ENCODE measurements at regions not wholly inside any gene's neighbourhood (a gene's known extent, or its start where the extent isn't known, plus 50 kb on each side); places are given as distances from the start of the nearest gene placed in this dataset.

DNA sequence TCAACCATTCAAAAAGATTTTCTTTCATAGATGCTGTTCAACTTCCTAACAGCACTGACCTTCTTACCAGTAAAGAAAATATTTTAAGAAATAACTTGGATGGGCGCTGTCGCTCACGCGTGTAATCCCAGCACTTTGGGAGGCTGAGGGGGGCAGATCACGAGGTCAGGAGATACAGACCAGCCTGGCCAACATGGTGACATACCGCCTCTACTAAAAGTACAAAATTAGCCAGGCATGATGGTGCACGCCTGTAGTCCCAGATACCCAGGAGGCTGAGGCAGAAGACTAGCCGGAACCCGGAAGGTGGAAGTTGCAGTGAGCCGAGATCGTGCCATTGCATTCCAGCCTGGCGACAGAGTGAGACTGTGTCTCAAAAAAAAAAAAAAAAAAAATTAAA lies 865.7 kb upstream of the SLC10A2 start:
- Histone ChIP-seq H3K27me3 (ENCODE audit: low read length) (no peaks in the 10 kb centered on the region), H3K36me3 (ENCODE audit: insufficient read depth, low read length) (no peaks in the 10 kb centered on the region), H3K9me3 (ENCODE audit: low read length) (peaks cover 14% of the 10 kb centered on the region), H3K4me3 (ENCODE audit: low read length) (no peak overlapping the region), H2AFZ (ENCODE audit: low read length) (no peak overlapping the region), H3K9me2 (replicated peaks; ENCODE audit: insufficient read depth, low read length) (no peaks in the 10 kb centered on the region), H3K27ac (ENCODE audit: low read length) (no peak overlapping the region), H3K79me2 (ENCODE audit: low read length) (no peaks in the 10 kb centered on the region), H4K20me1 (ENCODE audit: insufficient read depth, low read depth, low read length) (no peaks in the 10 kb centered on the region), H3K4me1 (ENCODE audit: low read length) (no peaks in the 10 kb centered on the region), H3K4me2 (ENCODE audit: low read depth, low read length, poor library complexity, severe bottlenecking) (no peak overlapping the region), H3K9ac (ENCODE audit: low read length) (no peak overlapping the region)
- no peak for DNase-seq

DNA sequence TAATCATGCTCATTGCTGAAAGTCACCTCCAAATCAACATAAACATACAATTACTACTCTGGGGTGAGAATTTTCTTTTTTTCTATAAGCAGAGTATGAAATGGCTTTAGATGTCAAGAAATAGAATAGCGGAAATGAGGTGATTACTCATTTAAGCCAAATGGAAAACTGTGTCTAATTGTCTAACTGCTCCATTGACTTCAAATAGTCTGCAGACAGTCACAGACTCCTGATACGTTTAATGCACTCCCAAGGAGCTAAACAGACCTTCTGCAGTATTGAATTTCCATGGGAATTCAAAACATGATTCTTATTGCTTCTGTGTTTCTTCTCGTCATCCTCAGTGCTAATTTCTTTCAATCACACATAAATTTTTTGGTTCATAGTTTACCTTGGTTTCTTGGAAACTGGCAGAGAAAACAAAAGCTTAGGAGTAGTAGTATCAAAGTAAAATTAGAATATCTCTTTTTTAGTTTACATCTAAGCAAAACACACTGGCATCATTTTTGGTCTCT lies 865.2 kb upstream of the SLC10A2 start:
- no peaks in the 10 kb centered on the region for H3K79me2 ChIP-seq (ENCODE audit: low read length)
- H3K4me1 ChIP-seq (ENCODE audit: low read length) = no peaks in the 10 kb centered on the region
- H3K36me3 ChIP-seq (ENCODE audit: insufficient read depth, low read length) = no peaks in the 10 kb centered on the region
- no peaks in the 10 kb centered on the region for H4K20me1 ChIP-seq (ENCODE audit: insufficient read depth, low read depth, low read length)
- H3K27ac ChIP-seq (ENCODE audit: low read length) = no peak overlapping the region
- H3K27me3 ChIP-seq (ENCODE audit: low read length) = no peaks in the 10 kb centered on the region
- H3K4me3 ChIP-seq (ENCODE audit: low read length) = no peak overlapping the region
- H3K9me3 ChIP-seq (ENCODE audit: low read length) = peaks cover 14% of the 10 kb centered on the region
- no peak overlapping the region for H2AFZ ChIP-seq (ENCODE audit: low read length)
- no peaks in the 10 kb centered on the region for H3K9me2 ChIP-seq (replicated peaks; ENCODE audit: insufficient read depth, low read length)
- DNase-seq = no peak
- H3K9ac ChIP-seq (ENCODE audit: low read length) = no peak overlapping the region
- H3K4me2 ChIP-seq (ENCODE audit: low read depth, low read length, poor library complexity, severe bottlenecking) = no peak overlapping the region

- Histone ChIP-seq H3K27ac (ENCODE audit: low read length) (no peak overlapping the region), H3K79me2 (ENCODE audit: low read length) (no peaks in the 10 kb centered on the region), H3K9me2 (replicated peaks; ENCODE audit: insufficient read depth, low read length) (no peaks in the 10 kb centered on the region), H3K4me1 (ENCODE audit: low read length) (no peaks in the 10 kb centered on the region), H3K9me3 (ENCODE audit: low read length) (peaks cover 11% of the 10 kb centered on the region), H3K36me3 (ENCODE audit: insufficient read depth, low read length) (no peaks in the 10 kb centered on the region), H3K4me2 (ENCODE audit: low read depth, low read length, poor library complexity, severe bottlenecking) (no peak overlapping the region), H3K9ac (ENCODE audit: low read length) (no peak overlapping the region), H4K20me1 (ENCODE audit: insufficient read depth, low read depth, low read length) (no peaks in the 10 kb centered on the region), H3K27me3 (ENCODE audit: low read length) (no peaks in the 10 kb centered on the region), H3K4me3 (ENCODE audit: low read length) (no peak overlapping the region), H2AFZ (ENCODE audit: low read length) (no peak overlapping the region)
- DNase-seq = no peak
Observed at GRCh38 chr13:103926118-103926517, 859.9 kb upstream of the SLC10A2 start.

DNA sequence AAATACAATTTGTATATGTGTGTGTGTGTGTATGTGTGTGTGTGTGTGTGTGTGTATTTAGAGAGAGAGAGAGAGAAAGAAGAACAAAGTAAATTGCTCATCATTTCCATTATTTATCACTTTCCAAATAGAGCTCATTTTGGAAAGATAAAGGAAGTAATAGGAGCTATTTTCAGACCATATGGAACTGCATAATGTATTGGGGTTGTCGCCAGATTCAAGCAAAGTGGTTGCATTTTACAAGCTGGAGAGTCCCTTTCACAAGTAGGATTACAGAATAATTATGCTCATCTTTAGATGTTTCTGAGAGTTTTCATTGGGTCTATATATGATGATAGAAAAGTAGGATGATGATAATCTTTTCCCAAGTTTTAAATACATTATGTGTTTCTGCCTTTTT lies 842.7 kb upstream of the SLC10A2 start:
- Histone ChIP-seq H3K79me2 (ENCODE audit: low read length) (no peaks in the 10 kb centered on the region), H3K36me3 (ENCODE audit: insufficient read depth, low read length) (no peaks in the 10 kb centered on the region), H3K4me2 (ENCODE audit: low read depth, low read length, poor library complexity, severe bottlenecking) (no peak overlapping the region)

DNA sequence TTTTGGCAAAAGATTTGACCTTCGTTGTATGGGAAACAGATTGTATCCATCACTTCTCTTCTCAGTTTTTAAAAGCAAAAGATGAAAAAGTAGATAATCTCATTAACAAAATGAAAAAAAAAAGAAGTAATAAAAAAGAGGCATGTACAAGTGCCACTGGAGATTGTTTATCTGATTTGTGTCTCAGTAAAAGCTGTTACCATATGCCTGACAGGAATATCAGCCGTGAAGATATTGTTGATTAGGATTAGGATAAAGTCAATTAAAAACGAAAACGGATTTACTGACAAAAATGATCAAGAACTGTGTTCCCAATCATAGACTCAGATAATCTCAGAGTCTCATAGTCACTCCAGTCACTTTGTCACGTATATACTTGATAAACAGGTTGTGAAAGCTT lies 842.1 kb upstream of the SLC10A2 start:
- H3K27ac ChIP-seq (ENCODE audit: low read length) = no peak overlapping the region
- DNase-seq = no peak
- no peak overlapping the region for H2AFZ ChIP-seq (ENCODE audit: low read length)
- H3K4me2 ChIP-seq (ENCODE audit: low read depth, low read length, poor library complexity, severe bottlenecking) = no peak overlapping the region
- no peaks in the 10 kb centered on the region for H3K9me2 ChIP-seq (replicated peaks; ENCODE audit: insufficient read depth, low read length)
- H3K36me3 ChIP-seq (ENCODE audit: insufficient read depth, low read length) = no peaks in the 10 kb centered on the region
- no peak overlapping the region for H3K4me3 ChIP-seq (ENCODE audit: low read length)
- H3K79me2 ChIP-seq (ENCODE audit: low read length) = no peaks in the 10 kb centered on the region
- H3K27me3 ChIP-seq (ENCODE audit: low read length) = no peaks in the 10 kb centered on the region
- H3K4me1 ChIP-seq (ENCODE audit: low read length) = no peaks in the 10 kb centered on the region
- no peak overlapping the region for H3K9ac ChIP-seq (ENCODE audit: low read length)
- no peaks in the 10 kb centered on the region for H4K20me1 ChIP-seq (ENCODE audit: insufficient read depth, low read depth, low read length)
- peaks cover 20% of the 10 kb centered on the region for H3K9me3 ChIP-seq (ENCODE audit: low read length)

More for the DNA sequence above, 842.7 kb upstream of the SLC10A2 start:
- Histone ChIP-seq H3K4me3 (ENCODE audit: low read length) (no peak overlapping the region), H2AFZ (ENCODE audit: low read length) (no peak overlapping the region), H3K9ac (ENCODE audit: low read length) (no peak overlapping the region), H3K27ac (ENCODE audit: low read length) (no peak overlapping the region), H4K20me1 (ENCODE audit: insufficient read depth, low read depth, low read length) (no peaks in the 10 kb centered on the region), H3K4me1 (ENCODE audit: low read length) (no peaks in the 10 kb centered on the region), H3K27me3 (ENCODE audit: low read length) (no peaks in the 10 kb centered on the region), H3K9me2 (replicated peaks; ENCODE audit: insufficient read depth, low read length) (no peaks in the 10 kb centered on the region), H3K9me3 (ENCODE audit: low read length) (peaks cover 26% of the 10 kb centered on the region)
- no peak for DNase-seq

GRCh38 chr13:103903790-103904189 lies 837.6 kb upstream of the SLC10A2 start:
- Histone ChIP-seq H3K4me1 (ENCODE audit: low read length) (no peaks in the 10 kb centered on the region), H3K36me3 (ENCODE audit: insufficient read depth, low read length) (no peaks in the 10 kb centered on the region), H3K4me2 (ENCODE audit: low read depth, low read length, poor library complexity, severe bottlenecking) (no peak overlapping the region), H3K27me3 (ENCODE audit: low read length) (no peaks in the 10 kb centered on the region), H3K9me2 (replicated peaks; ENCODE audit: insufficient read depth, low read length) (0 out of 2 replicates have a peak, but pooled peaks cover 3% of the 10 kb centered on the region), H3K4me3 (ENCODE audit: low read length) (no peak overlapping the region), H3K79me2 (ENCODE audit: low read length) (no peaks in the 10 kb centered on the region), H3K9me3 (ENCODE audit: low read length) (peaks cover 14% of the 10 kb centered on the region), H3K9ac (ENCODE audit: low read length) (no peak overlapping the region), H3K27ac (ENCODE audit: low read length) (no peak overlapping the region), H4K20me1 (ENCODE audit: insufficient read depth, low read depth, low read length) (no peaks in the 10 kb centered on the region), H2AFZ (ENCODE audit: low read length) (no peak overlapping the region)
- no peak for DNase-seq

DNA sequence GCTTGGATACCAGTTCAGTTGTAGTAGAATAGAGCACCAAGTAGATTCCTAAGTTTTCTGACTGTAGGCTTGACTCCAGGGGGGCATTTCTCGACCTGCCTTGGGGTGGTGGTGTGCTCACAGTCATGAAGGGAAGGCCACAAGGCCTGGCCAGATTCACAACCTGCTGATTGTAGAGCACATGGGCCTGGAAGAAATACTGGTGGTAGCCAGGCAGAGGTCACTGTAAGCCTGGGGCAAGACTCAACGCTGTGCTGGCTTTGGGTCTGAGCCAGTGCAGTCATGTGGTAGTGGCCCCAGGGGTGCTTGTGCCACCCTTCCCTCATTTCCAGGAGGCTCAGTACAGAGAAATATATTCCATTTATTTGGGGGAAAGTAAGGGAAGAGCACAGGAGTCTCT lies 832.3 kb upstream of the SLC10A2 start:
- H2AFZ ChIP-seq (ENCODE audit: low read length) = no peak overlapping the region
- no peak for DNase-seq
- no peak overlapping the region for H3K4me2 ChIP-seq (ENCODE audit: low read depth, low read length, poor library complexity, severe bottlenecking)
- no peaks in the 10 kb centered on the region for H3K79me2 ChIP-seq (ENCODE audit: low read length)
- H3K27ac ChIP-seq (ENCODE audit: low read length) = no peak overlapping the region
- no peak overlapping the region for H3K9ac ChIP-seq (ENCODE audit: low read length)
- no peaks in the 10 kb centered on the region for H4K20me1 ChIP-seq (ENCODE audit: insufficient read depth, low read depth, low read length)
- no peaks in the 10 kb centered on the region for H3K36me3 ChIP-seq (ENCODE audit: insufficient read depth, low read length)
- no peaks in the 10 kb centered on the region for H3K27me3 ChIP-seq (ENCODE audit: low read length)
- H3K9me2 ChIP-seq (replicated peaks; ENCODE audit: insufficient read depth, low read length) = 0 out of 2 replicates have a peak, but pooled peaks cover 3% of the 10 kb centered on the region
- peaks cover 26% of the 10 kb centered on the region for H3K9me3 ChIP-seq (ENCODE audit: low read length)
- no peak overlapping the region for H3K4me3 ChIP-seq (ENCODE audit: low read length)
- no peaks in the 10 kb centered on the region for H3K4me1 ChIP-seq (ENCODE audit: low read length)

- Histone ChIP-seq H3K4me3 (ENCODE audit: low read length) (no peak overlapping the region), H3K9ac (ENCODE audit: low read length) (no peak overlapping the region), H3K4me1 (ENCODE audit: low read length) (no peaks in the 10 kb centered on the region), H4K20me1 (ENCODE audit: insufficient read depth, low read depth, low read length) (no peaks in the 10 kb centered on the region), H3K4me2 (ENCODE audit: low read depth, low read length, poor library complexity, severe bottlenecking) (no peak overlapping the region), H3K9me2 (replicated peaks; ENCODE audit: insufficient read depth, low read length) (no peaks in the 10 kb centered on the region), H3K79me2 (ENCODE audit: low read length) (no peaks in the 10 kb centered on the region), H2AFZ (ENCODE audit: low read length) (no peak overlapping the region), H3K36me3 (ENCODE audit: insufficient read depth, low read length) (no peaks in the 10 kb centered on the region), H3K27me3 (ENCODE audit: low read length) (no peaks in the 10 kb centered on the region), H3K9me3 (ENCODE audit: low read length) (peaks cover 21% of the 10 kb centered on the region), H3K27ac (ENCODE audit: low read length) (no peak overlapping the region)
- DNase-seq = no peak
Observed at GRCh38 chr13:103895835-103896531, 829.8 kb upstream of the SLC10A2 start.
